CD1c-positive myeloid dendritic cell (primary cell): ENCODE measurements at regions not wholly inside any gene's neighbourhood (a gene's known extent, or its start where the extent isn't known, plus 50 kb on each side); places are given as distances from the start of the nearest gene placed in this dataset.

Experiments
- DNase-seq: peaks from one replicate; pipeline ENCODE4 v3.0.0-alpha.2; 2016; ENCODE audit errors: extremely low spot score

GRCh38 chr2:181114021-181114420 lies 133.6 kb downstream of the UBE2E3 start:
- no peak for DNase-seq

- no peak for DNase-seq
Measured at GRCh38 chr2:181116261-181116660, 135.9 kb downstream of the UBE2E3 start.

- no peak for DNase-seq
Measured at GRCh38 chr2:181117206-181117925, 137.0 kb downstream of the UBE2E3 start.

GRCh38 chr2:181120625-181121024 lies 140.2 kb downstream of the UBE2E3 start:
- no peak for DNase-seq

- no peak for DNase-seq
Measured at GRCh38 chr2:181121996-181122395, 141.6 kb downstream of the UBE2E3 start.

- DNase-seq, result no peak
Measured at GRCh38 chr2:181122601-181123000, 142.2 kb downstream of the UBE2E3 start.

- peak; percentile 33 for DNase-seq
Measured at GRCh38 chr2:181123798-181124231, 143.4 kb downstream of the UBE2E3 start.

- DNase-seq, result no peak
Measured at GRCh38 chr2:181124497-181124896, 144.1 kb downstream of the UBE2E3 start.

- DNase-seq, result no peak
Measured at GRCh38 chr2:181125359-181125758, 145.0 kb downstream of the UBE2E3 start.

- no peak for DNase-seq
Measured at GRCh38 chr2:181126311-181126868, 146.0 kb downstream of the UBE2E3 start.

- no peak for DNase-seq
Measured at GRCh38 chr2:181128199-181128598, 147.8 kb downstream of the UBE2E3 start.

- DNase-seq, result no peak
Measured at GRCh38 chr2:181129364-181130056, 149.1 kb downstream of the UBE2E3 start.

GRCh38 chr2:181130686-181131085 lies 150.3 kb downstream of the UBE2E3 start:
- DNase-seq, result no peak

GRCh38 chr2:181131584-181131983 lies 151.2 kb downstream of the UBE2E3 start:
- no peak for DNase-seq

- no peak for DNase-seq
Measured at GRCh38 chr2:181138816-181139215, 158.4 kb downstream of the UBE2E3 start.

- DNase-seq, result no peak
Measured at GRCh38 chr2:181139831-181140230, 159.4 kb downstream of the UBE2E3 start.

- DNase-seq, result no peak
Measured at GRCh38 chr2:181140414-181140813, 160.0 kb downstream of the UBE2E3 start.

GRCh38 chr2:181140928-181141327 lies 160.5 kb downstream of the UBE2E3 start:
- no peak for DNase-seq

- DNase-seq, result no peak
Measured at GRCh38 chr2:181141676-181142075, 161.3 kb downstream of the UBE2E3 start.

GRCh38 chr2:181142514-181142913 lies 162.1 kb downstream of the UBE2E3 start:
- no peak for DNase-seq

- no peak for DNase-seq
Measured at GRCh38 chr2:181143790-181144300, 163.4 kb downstream of the UBE2E3 start.

- DNase-seq, result no peak
Measured at GRCh38 chr2:181145645-181146044, 165.2 kb downstream of the UBE2E3 start.

- no peak for DNase-seq
Measured at GRCh38 chr2:181146171-181146570, 165.8 kb downstream of the UBE2E3 start.
